GM12872 (cell line): ENCODE measurements at regions not wholly inside any gene's neighbourhood (a gene's known extent, or its start where the extent isn't known, plus 50 kb on each side); places are given as distances from the start of the nearest gene placed in this dataset.

Source experiments
- CTCF ChIP-seq: IDR thresholded peaks from 3 replicates; pipeline ENCODE4 v1.5.1; 2011; ENCODE audit warnings: low read depth, mild to moderate bottlenecking, low read length, moderate library complexity; ENCODE audit not compliant: insufficient read depth

- no peak for TF ChIP-seq CTCF
These were observed 741.4 kb downstream of the KCNT2 start for GRCh38 chr1:195866781-195867222.

- no peak for TF ChIP-seq CTCF
These were observed 742.0 kb downstream of the KCNT2 start for GRCh38 chr1:195866091-195866780.

- no peak for TF ChIP-seq CTCF
These were observed 756.4 kb downstream of the KCNT2 start for GRCh38 chr1:195851804-195852203.

- no peak for TF ChIP-seq CTCF
These were observed 757.1 kb downstream of the KCNT2 start for GRCh38 chr1:195851016-195851601.

GRCh38 chr1:195849180-195849579 is 759.1 kb downstream of the KCNT2 start:
- no peak for TF ChIP-seq CTCF

- TF ChIP-seq CTCF = no peak
These were observed 776.5 kb downstream of the KCNT2 start for GRCh38 chr1:195831789-195832188.

- TF ChIP-seq CTCF = no peak
These were observed 779.9 kb downstream of the KCNT2 start for GRCh38 chr1:195828325-195828724.
